Astrocyte (in vitro differentiated cells and primary cell): ENCODE measurements at regions not wholly inside any gene's neighbourhood (a gene's known extent, or its start where the extent isn't known, plus 50 kb on each side); places are given as distances from the start of the nearest gene placed in this dataset.

Experiments used
- CTCF ChIP-seq: IDR thresholded peaks from 2 replicates; pipeline ENCODE4 v1.5.1; 2011; ENCODE audit warnings: low read depth, mild to moderate bottlenecking, inconsistent platforms, low read length, moderate library complexity; ENCODE audit not compliant: insufficient read depth
- EZH2 ChIP-seq: IDR thresholded peaks from 2 replicates; pipeline ENCODE4 v1.6.1; 2012; ENCODE audit warnings: mild to moderate bottlenecking, low read length, inconsistent platforms; ENCODE audit not compliant: insufficient read depth

GRCh38 chr14:59107819-59108218, 80.6 kb upstream of the DAAM1 start:
- TF ChIP-seq CTCF (no peak), EZH2 (no peak)
